Left ventricle myocardium inferior (tissue), 1 donor: ENCODE measurements at regions not wholly inside any gene's neighbourhood (a gene's known extent, or its start where the extent isn't known, plus 50 kb on each side); places are given as distances from the start of the nearest gene placed in this dataset.
"Not testable (repeated sequence)": the region's sequence is repeated elsewhere in the genome, so short reads cannot be mapped to it uniquely, and the experiment has no call there.

ENCODE experiments used
- DNase-seq: peaks from one replicate; pipeline ENCODE4 v3.0.0-alpha.2; 2020
- H3K27ac ChIP-seq: fragments of 200-600 bp; replicated peaks from 2 replicates; pipeline ENCODE4 v1.8.0; 2021
- H3K27me3 ChIP-seq: fragments of 200-600 bp; 2 replicates; pipeline ENCODE4 v1.8.0; 2021; ENCODE audit warnings: low read depth
- H3K36me3 ChIP-seq: fragments of 200-600 bp; 2 replicates; pipeline ENCODE4 v1.8.0; 2021
- H3K4me1 ChIP-seq: fragments of 200-600 bp; 2 replicates; pipeline ENCODE4 v1.8.0; 2021
- H3K4me3 ChIP-seq: fragments of 200-600 bp; 2 replicates; pipeline ENCODE4 v1.8.0; 2021; ENCODE audit warnings: mild to moderate bottlenecking, moderate library complexity
- H3K9me3 ChIP-seq: fragments of 200-600 bp; replicated peaks from 2 replicates; pipeline ENCODE4 v1.8.0; 2021
- CTCF ChIP-seq: fragments of 200-600 bp; IDR thresholded peaks from 2 replicates; pipeline ENCODE4 v1.8.0; 2021; ENCODE audit warnings: antibody characterized with exemption, mild to moderate bottlenecking, borderline replicate concordance
- intact Hi-C: fragments of 100-400 bp; cut with micrococcal nuclease; formaldehyde crosslinking; loops from one replicate; pipeline ENCODE4 v1.11.0; 2022
- donor health status: DM: no; HTN: yes; CAD: no; lungs with severe emphysema.

GRCh38 chr5:99156688-99157087 lies 227.9 kb upstream of the CHD1 start:
- peaks cover 5% of the 10 kb centered on the region for H3K9me3 ChIP-seq
- intact Hi-C loops: no loop called here
- H3K4me3 ChIP-seq: no peak overlapping the region
- H3K27me3 ChIP-seq: no peaks in the 10 kb centered on the region
- no peak overlapping the region for H3K27ac ChIP-seq
- TF ChIP-seq CTCF: no peak
- no peaks in the 10 kb centered on the region for H3K36me3 ChIP-seq
- DNase-seq: no peak
- H3K4me1 ChIP-seq: no peaks in the 10 kb centered on the region

DNA sequence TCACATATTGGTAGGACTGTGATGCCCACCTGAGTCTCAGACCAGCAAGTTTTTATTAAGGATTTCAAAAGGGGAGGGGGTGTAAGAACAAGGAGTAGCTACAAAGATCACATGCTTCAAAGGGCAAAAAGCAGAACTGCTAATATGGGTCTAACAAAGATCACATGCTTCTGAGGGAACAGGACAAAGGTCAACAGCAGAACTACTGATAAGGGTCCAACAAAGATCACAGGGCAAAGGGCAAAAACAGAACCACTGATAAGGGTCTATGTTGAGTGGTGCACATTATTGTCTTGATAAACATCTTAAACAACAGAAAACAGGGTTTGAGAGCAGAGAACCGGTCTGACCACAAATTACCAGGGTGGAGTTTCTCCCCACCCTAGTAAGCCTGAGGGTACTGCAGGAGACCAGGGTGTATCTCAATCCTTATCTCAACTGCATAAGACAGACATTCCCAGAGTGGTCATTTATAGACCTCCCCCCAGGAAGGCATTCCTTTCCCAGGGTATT lies 214.5 kb upstream of the CHD1 start:
- intact Hi-C loops, H3K4me3 ChIP-seq, H3K36me3 ChIP-seq, H3K4me1 ChIP-seq, H3K27ac ChIP-seq, DNase-seq, H3K27me3 ChIP-seq: not testable (repeated sequence)
- peaks cover 57% of the 10 kb centered on the region for H3K9me3 ChIP-seq

DNA sequence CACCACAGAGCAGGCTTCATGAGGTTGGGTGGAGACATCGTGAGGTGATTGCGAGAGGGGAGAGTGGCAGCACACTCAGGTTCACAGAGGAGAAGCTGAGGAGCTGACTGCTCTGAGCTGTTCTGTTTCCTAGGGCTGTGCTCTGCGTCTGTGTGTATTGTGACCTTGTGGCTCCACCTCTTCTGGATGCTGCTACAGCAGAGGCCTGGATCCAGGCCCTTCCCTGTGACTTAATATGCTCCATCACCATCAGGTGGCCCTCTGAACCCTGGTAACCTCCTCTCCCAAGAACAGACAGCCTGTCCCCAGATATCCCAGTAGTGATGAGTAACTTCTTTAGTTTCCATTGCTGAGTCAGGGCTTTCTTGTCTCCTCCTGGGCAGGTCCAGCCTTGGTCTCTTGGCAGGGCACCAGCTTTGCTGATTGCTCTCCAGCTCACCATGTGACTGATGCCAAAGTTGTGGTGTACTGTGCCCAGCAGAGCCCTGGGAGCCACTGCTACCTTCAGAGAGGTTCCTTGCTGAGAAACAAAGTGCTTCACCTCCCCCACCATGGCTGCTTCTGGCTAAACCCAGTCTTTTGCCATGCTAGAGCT lies 212.8 kb upstream of the CHD1 start:
- no peaks in the 10 kb centered on the region for H3K36me3 ChIP-seq
- no peak overlapping the region for H3K4me3 ChIP-seq
- H3K27me3 ChIP-seq: no peaks in the 10 kb centered on the region
- no peaks in the 10 kb centered on the region for H3K4me1 ChIP-seq
- intact Hi-C loops: no loop called here
- no peak for DNase-seq
- H3K9me3 ChIP-seq: peaks cover 50% of the 10 kb centered on the region
- TF ChIP-seq CTCF: no peak
- H3K27ac ChIP-seq: no peak overlapping the region

DNA sequence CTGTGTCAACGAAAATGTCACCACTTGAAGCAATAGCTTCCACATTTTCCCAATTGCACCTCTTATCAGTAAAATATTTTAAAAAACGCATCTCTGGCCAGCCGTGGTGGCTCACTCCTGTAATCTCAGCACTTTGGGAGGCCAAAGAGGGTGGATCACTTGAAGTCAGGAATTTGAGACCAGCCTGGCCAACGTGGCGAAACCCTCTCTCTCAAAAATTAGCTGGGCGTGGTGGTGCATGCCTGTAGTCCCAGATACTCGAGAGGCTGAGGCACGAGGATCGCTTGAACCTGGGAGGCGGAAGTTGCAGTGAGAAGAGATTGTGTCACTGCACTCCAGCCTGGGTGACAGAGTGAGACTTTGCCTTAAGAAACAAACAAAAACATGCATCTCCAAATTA lies 210.1 kb upstream of the CHD1 start:
- Histone ChIP-seq H3K9me3 (peaks cover 25% of the 10 kb centered on the region), H3K4me3 (no peak overlapping the region), H3K36me3 (no peaks in the 10 kb centered on the region), H3K27me3 (no peaks in the 10 kb centered on the region), H3K27ac (no peak overlapping the region), H3K4me1 (no peaks in the 10 kb centered on the region)
- intact Hi-C loops: no loop called here
- DNase-seq: no peak
- TF ChIP-seq CTCF: no peak

DNA sequence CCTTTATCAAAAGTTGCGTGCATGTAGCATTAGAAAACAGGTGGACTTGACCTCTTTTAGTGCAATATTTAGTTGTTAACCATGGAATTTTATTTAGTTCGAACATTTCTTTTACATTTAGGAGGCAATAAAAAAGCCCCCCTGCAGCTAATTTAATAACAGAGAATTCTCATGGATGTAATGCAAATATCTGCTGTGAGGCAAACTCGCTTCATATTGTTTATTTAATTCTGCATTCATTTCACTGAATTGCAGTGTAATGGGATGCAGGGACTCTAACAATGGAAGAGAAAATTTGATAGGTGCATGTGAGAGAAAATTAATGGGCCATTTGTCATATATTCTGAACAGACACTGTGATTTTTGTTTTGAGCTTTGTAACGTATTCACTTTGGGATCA lies 205.1 kb upstream of the CHD1 start:
- Histone ChIP-seq H3K4me1 (no peaks in the 10 kb centered on the region), H3K4me3 (no peak overlapping the region), H3K36me3 (no peaks in the 10 kb centered on the region), H3K27me3 (no peaks in the 10 kb centered on the region), H3K9me3 (no peaks in the 10 kb centered on the region), H3K27ac (no peak overlapping the region)
- no peak for DNase-seq
- TF ChIP-seq CTCF: no peak
- intact Hi-C loops: no loop called here

- DNase-seq: no peak
- no peak for TF ChIP-seq CTCF
- no peaks in the 10 kb centered on the region for H3K36me3 ChIP-seq
These were observed 201.1 kb upstream of the CHD1 start for GRCh38 chr5:99129768-99130501.

More at GRCh38 chr5:99129768-99130501, 201.1 kb upstream of the CHD1 start:
- H3K4me1 ChIP-seq: no peaks in the 10 kb centered on the region
- H3K27me3 ChIP-seq: no peaks in the 10 kb centered on the region
- no peak overlapping the region for H3K27ac ChIP-seq
- H3K4me3 ChIP-seq: no peak overlapping the region
- no peaks in the 10 kb centered on the region for H3K9me3 ChIP-seq
- intact Hi-C loops: no loop called here
